Activated T-cell treated with anti-CD3 and anti-CD28 coated beads, Interleukin-2, amount 50 U/mL, for 1 hour (primary cell): ENCODE measurements at regions not wholly inside any gene's neighbourhood (a gene's known extent, or its start where the extent isn't known, plus 50 kb on each side); places are given as distances from the start of the nearest gene placed in this dataset.

Source experiments
- DNase-seq: peaks from one replicate; pipeline ENCODE4 v3.0.0-alpha.2; 2020

DNA sequence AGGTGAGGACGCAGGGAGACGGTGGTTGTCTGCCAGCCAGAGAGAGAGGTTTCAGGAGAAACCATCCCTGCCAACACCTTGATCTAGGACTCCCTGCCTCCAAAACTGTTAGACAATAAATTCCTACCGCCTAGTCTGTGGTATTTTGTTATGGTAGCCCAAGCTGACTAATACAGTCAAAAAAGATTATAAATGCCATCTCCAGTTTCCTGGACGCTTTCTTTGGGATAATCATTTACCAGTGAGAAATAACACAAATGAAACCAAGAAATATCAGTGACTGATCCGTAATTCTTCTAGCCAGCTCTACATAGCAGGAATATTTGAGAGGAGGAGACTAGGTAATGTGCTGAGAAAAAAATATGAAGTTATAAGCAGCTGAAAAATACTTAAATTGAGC, 707.8 kb upstream of the LMCD1 start:
- no peak for DNase-seq

DNA sequence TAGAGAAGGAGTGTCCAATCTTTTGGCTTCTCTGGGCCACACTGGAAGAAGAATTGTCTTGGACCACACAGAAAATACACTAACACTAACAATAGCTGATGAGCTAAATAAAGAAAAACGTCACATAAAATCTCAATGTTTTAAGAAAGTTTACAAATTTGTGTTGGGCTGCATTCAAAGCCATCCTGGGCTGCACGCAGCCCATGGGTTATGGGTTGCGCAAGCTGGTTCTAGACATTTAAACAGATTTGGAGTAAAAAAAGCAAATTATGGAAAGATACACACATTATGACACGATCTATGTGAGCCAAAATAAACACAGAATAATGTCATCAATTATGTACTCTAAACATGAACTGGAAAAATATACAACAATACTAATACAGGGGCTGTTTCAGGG, 703.3 kb upstream of the LMCD1 start:
- no peak for DNase-seq

DNA sequence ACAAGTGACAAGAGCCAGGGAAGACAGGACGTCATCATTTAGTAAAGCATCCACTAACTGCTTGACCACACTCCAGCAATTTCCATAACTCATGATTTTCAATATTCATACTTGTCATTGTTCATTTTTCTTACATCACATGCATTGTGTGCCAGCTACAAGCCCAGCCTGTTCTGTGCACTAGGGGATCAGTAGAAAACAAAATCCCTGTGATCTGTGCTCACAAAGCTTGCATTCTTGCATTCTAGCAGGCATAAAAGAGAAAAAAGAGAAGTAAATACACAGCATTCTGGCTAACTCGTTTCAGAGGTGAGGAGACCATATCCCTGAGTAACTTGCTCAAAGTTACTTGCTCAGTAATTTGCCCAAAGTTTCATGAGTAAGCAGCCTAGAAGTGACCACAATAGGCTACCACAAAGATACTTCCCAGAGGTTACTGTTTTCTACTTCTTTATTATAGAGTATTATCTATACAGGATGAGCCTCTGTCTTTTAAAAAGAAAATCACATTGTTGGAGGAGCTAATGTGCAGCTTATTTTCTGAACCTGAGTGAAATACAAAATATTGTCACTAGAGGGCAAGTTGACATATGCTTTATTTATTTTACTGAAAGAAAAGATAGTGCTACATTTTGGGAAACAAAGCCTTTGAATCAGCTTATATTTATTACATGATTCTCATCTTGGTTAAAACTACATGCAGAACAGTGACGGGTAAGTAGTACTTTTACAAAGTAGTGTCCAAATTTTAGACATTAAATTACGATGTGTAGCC, 701.4 kb upstream of the LMCD1 start:
- no peak for DNase-seq

DNA sequence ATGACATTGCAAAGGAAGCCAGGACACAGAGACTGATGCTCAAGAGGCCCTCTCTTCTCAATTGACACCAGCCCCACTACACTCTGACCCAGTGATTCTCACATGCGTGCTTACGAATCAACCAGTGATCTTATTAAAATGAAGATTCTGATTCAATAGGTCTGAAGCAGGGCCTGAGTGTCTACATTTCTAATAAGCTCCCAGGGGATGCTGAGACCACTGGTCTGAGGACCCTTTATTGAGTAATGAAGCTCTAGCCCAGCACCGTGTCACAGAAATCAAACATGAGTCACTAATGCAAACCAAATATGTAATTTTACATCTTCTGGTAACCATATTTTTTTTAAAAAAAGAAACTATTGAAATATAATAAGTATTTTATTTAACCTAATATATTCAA, 689.1 kb upstream of the LMCD1 start:
- no peak for DNase-seq

DNA sequence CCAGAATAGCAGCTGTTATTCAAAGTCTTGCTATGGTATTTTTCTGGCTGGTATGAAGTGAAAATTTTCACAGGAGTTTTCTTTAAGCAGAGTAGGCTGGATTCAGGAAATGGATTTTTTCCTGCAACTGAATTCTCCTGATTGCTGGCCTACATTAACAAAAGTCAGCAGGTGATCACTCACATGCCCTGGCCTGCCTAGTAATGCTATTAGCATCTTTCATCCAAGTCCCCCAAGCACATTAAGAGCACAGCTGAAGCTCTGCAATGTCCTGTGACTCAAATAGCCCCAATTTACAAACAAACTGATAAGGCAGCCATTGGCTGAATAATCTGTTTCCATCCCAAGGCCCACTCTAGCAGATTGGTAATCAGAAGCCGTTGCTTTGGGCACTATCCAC, 688.3 kb upstream of the LMCD1 start:
- no peak for DNase-seq

DNA sequence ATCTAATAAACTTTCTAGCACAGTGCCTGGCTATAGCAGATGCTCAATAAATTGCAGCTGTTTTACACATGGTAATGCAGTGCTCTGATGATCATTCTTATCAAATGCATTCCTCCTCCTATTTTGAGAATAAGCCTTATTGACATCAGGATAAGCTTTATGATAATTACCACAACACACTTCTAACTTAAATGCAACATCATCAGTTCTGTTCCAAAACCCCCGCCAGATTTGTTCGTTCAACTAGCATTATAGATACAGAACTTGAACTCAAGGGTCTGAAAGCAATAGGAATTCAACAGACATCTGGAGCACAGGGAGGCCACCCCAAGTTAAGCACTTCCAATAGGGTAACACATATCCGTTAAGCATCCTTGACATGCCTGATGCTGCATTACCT, 684.4 kb upstream of the LMCD1 start:
- no peak for DNase-seq

DNA sequence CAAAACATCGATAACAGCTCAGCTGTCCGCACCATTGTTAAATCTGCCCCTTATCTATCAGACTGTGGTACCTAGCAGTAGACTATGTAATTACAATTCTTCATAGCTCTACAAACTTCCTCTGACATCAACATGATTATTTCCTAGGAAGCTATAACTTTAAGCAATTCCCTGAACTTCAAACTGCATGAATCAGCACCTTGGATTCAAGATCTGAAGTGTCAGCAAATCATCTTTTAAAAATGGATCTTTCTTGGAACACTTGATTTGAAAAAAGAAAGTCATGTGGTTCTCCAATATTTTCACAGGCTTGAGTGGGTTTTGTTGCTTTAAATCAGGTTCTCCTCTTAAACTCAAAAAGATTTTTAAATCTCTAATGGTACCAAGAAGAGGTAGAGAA, 680.7 kb upstream of the LMCD1 start:
- no peak for DNase-seq

DNA sequence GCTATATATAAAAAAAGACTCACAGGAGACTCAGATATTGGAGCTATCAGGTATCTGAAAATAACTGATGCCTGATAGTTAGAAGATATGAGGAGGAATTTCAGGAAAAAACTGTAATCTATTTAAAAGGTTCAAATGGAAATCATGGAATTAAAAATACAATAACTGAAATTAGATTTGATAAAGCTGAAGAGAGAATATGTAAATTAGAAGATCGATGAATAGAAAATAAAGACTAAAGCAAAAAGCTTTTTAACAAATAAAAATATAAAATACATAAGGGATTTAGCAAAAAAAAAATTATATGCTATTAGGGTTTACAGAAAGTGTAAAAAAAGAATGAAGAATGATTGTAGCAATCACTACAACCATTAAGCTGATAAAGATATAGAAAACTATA, 679.8 kb upstream of the LMCD1 start:
- DNase-seq: no peak

DNA sequence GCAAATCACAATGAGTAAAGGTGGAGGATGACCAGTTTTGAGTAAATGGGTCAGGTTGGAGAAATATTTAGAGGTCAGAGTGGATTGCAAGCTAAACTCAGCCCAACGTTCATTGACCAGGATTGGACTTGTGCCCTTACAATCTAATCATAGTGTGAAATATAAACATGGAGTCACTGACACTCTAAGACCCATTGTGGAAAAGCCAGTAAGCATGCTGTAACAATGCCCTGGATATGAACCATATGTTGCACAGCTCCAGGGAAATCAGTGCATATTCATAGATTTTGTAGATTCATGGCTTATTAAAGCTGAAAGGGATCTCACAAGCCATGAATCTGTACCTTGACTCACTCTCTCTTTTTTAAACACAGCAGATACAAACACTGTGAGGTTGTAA, 660.2 kb upstream of the LMCD1 start:
- no peak for DNase-seq

DNA sequence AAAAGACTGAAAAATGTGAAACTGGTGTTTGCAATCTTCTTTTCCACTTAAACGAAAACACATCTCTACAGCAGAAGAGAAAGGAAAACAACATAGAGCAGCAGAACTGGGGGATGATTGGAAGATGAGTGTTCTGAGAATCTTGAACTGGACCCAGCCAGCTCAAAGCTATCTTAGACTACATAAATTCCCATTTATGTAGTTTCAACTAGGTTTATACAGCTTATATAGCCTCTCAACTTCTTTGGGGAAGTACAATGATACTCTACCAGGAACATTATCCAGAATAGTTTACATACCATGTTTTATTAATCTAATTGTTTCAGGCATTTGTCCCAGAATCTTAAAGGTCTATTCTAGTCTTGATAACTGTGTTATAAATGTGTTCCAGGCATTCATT, 658.2 kb upstream of the LMCD1 start:
- DNase-seq: no peak

DNA sequence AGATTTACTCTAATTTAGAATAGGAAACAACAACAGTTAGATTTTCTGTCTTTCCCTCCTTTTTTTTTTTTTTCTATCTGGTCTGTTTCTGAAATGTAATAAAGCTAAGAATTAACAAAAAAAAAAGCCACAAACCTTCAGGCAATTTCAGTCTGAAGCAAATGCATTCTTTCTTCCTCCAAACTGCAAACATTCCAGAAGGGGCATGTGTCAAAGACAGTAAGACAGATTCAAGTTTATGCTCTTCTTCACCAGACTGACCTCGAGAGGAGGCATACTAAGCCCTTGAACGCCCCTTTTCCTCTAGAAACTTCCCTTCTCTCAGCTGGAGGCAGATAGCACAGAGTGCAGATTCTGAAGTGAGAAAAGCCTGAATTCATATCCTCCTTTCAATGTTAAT, 654.6 kb upstream of the LMCD1 start:
- no peak for DNase-seq

DNA sequence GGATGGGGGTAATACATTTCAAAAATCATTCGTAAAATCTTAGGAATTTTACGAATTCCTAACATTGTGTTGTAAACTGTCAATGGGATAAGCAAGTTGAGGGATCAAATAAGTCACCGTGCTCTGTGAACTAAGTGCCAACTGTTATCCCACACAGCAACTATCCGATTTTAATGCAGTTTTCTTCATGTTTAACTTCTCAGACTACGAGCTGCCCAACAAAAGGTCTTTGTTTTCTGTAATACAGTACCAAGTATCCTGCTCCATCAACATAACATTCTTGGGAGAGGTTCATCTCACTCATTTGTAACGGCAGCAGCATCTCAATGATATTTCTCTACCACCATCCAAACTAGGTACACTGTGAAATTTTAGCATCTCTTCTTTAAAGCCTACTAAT, 654.1 kb upstream of the LMCD1 start:
- no peak for DNase-seq

DNA sequence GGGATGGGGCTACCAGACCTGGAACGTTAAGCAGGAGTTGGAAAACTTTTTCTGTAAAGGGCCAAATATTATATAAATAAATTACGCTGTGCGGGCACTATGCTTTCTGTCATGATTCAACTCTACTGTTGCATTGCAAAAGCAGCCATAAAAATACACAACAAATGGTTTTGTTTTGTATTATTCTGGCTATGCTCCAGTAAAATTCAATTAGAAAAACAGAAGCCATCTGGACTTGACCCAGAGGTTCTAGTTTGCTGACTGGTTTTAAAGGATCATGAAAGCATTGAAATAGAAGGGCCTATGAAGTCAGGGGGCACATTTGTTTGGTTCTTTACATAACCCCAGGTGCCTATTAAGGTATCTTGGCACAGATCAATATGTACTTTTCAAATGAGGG, 647.4 kb upstream of the LMCD1 start:
- no peak for DNase-seq

DNA sequence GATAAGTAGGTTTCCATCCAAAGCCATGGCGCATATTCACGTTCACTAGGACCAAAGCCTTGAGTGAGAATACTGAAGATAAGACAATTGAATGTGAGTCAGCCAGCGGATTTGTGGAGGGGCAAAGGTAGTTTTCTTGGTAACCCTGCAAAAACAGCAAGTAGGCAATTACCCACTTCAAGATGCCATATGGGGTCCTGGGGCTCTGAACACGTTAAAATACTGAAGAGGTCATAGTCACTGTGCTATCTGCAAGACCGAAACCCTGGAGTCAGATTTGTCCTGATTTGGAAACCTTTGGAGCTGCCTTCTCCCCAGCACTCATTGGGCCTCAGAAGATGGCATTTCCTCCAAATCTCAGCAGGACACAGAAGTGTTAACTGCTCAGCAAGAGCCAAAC, 646.9 kb upstream of the LMCD1 start:
- no peak for DNase-seq

DNA sequence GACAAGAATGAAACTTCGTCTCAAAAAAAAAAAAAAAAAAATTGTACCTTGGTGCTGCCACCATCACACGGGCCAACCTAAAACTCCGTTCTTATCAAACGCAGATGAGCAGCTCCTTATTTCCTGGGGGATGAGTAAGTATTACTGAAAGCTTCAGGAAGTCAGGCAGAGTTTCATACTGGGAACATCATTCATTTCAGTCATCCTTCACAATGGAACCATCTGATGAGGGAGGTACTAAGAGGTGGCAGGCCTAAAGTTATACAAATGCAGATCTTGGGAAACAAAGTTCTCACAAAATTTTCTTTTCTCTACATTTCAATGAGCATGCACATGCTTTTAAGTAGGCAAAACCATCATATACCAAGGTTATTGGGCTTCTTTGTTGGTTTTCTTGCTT, 636.0 kb upstream of the LMCD1 start:
- DNase-seq: no peak

DNA sequence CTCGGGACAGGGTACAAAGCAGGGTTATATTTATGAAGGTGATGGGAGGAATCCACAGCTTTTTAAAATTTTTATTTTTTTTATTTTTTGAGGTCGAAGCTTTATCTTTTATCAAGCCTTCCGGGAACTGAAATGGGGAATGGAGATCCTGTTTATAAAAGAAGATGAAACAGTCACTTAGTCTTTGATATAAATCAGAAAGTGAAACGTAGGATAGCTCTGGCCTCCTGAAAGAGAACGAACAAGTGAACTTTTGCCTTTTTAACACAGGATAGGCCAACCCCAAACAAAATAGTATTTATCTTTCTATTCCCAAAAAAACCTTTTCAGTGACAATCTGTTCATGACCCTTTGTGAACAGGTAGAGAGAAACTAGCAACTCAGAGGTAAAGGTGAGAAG, 634.0 kb upstream of the LMCD1 start:
- DNase-seq: no peak

DNA sequence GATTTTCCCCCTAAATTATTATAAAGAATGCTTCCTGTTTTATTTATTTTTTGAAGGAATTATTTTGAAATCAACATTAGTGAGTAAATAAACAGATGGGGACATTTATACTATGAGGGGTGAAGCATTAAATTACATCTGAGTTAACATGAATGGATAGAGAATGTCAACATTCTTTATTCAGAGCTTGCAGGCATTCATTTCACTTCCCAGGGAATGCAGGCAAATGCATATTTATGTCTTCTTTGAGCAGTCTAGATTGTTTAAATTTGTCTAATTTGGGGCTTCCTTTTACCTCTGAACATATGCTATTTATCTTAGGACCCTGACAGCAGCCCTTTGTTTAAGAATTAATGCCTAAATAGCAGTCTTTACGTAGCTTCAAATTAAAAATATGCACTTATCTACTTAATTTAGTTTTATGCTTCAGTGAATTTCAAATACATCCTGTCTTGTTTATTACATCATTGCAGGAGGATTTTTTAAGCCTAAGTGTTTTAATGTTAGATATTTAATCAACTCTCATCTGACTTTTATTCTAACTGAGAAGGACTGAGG, 630.5 kb upstream of the LMCD1 start:
- DNase-seq: no peak

DNA sequence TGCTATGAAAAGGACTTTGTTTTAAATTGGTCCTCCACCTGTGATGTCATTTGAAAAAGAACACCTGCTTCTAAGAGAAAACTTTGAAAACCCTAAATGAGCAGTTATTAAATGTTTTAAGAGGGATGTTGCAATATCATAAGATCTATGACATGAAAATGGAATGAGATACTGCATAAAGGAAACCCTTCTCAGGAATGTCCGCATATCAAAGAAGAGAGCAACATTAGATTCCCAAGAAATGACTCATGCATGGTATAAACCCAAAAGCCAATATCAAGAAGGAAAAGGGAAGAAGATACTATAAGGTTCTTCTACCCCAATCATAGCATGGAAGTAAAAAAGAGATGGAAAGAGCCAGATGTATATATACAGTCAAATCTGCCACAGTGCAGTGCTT, 627.5 kb upstream of the LMCD1 start:
- DNase-seq: no peak

DNA sequence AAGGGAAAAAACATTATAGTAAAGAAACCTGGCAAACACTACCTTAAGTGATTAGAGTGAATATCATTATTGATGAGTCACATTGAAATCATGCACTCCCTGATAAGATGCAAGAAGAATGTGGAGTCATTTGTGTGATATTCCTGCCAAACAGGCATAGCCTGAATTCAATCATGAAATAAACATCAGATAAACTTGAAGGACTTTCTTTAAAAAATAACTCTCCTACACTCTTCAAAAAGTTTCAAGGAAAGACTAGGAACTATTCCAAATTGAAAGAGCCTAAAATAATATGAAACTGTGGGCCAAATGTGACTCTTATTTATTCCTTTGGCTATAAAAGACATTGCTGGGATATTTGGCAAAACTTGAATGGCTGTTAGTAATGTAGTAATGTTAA, 625.7 kb upstream of the LMCD1 start:
- DNase-seq: no peak

DNA sequence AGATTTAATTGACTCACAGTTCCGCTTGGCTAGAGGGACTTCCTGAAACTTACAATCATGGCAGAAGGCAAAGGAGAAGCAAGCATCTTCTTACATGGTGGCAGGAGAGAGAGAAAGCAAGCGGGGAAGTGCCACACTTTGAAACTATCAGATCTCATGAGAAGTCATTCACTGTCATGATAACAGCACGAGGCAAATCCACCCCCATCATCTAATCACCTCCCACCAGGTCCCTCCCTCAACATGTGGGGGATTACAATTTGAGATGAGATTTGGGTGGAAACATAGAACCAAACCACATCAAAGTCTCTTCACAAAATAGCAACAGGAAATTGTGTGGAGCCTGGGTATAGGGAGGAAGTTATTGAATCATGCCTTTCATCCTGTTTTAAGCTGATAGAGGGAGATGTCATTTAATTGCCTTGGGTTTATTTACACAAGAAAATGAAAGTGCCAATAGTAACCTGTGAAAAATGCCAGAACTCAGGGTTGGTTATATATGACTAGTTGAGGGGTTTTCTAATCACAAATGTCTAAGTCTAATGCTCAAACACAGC, 624.8 kb upstream of the LMCD1 start:
- DNase-seq: peak; percentile 32

DNA sequence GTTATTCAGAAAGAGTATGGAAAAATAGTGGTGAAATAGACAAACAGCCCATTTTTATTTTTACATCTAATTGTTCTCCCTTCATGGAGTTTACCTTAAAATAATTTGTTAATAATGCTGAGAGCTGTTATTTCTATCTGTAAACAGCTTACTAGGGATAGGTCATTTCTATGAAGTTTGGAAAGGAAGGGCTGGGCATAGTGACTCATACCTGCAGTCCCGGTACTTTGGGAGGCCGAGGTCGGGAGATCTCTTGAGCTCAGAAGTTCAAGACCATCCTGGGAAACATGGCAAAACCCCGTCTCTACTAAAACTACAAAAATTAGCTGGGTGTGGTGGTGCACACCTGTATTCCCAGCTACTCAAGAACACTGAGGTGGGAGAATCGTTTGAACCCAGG, 624.3 kb upstream of the LMCD1 start:
- no peak for DNase-seq

DNA sequence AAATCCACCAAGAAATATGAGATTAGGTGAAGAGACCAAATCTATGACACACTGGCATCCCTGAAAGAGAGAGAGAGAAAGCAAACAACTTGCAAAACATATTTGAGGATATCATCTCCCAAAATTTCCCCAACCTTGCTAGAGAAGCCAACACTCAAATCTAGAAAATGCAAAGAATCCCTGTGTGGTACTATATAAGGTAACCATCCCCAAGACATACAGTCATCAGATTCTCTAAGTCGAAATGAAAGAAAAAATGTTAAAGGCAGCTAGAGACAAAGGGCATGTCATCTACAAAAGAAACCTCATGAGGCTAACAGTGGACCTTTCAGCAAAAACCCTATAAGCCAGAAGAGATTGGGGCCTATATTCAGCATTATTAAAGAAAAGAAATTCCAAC, 622.1 kb upstream of the LMCD1 start:
- DNase-seq: no peak

DNA sequence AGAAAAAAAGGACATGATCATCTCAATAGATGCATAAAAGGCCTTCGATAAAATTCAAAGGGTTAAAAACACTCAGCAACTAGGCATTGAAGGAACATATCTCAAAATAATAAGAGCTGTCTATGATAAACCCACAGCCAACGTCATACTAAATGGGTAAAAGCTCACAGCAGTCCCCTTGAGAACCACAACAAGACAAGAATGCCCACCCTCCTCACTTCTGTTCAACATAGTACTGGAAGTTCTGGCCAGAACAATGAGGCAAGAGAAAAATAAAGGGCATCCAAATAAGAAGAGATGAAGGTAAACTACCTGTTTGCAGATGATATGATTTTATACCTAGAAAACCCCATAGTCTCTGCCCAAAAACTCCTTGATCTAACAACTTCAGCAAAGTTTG, 619.7 kb upstream of the LMCD1 start:
- no peak for DNase-seq

DNA sequence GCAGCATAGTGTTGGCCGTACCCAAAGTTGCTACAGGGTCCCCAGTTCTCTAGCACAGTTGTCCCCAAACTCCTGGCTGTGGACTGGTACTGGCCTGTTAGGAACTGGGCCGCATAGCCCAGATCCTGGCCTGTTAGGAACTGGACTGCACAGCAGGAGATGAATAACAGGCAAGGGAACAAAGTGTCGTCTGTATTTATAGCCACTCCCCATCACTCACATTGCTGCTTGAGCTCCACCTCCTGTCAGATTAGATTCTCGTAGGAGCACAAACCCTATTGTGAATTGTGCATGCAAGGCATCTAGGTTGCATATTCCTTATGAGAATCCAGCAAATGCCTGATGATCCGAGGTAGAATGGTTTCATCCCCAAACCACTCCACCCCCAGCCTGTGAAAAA, 604.0 kb upstream of the LMCD1 start:
- DNase-seq: no peak

DNA sequence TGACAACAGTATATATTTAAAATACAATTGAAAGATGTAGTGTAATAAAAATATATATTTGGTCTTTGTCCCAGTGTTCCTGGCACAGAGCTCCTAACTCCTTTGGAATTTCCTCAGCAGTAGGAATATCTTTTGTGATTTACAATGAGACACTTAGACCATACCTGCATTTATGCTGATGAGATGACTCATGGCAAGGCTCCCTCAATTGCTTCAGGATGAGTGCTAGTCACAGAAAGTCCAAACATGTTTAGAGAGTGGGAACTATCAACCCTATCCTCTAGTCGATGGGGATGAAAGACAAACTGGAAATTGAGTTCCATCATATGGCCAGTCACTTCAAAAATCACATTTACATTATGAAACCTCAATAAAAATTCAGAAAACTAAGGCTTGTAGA, 588.3 kb upstream of the LMCD1 start:
- DNase-seq: no peak
